ENCODE measurements at regions not wholly inside any gene's neighbourhood (a gene's known extent, or its start where the extent isn't known, plus 50 kb on each side); places are given as distances from the start of the nearest gene placed in this dataset.

GRCh38 chr15:93483923-93484322 is 394.9 kb upstream of the RGMA start:
- ChIA-PET CTCF (no interaction called here), POLR2A (ENCODE audit: unreplicated experiment) (no interaction called here)
- TF ChIP-seq NFE2L2 (IDR thresholded peaks at IDR 0.05; ENCODE audit: low read depth, low read length) (no peak), RFX5 (IDR thresholded peaks at IDR 0.05; ENCODE audit: low read depth, low read length) (no peak), RAD21 (IDR thresholded peaks at IDR 0.05; ENCODE audit: low read length) (no peak), MAZ (IDR thresholded peaks at IDR 0.05; ENCODE audit: borderline replicate concordance, low read depth, low read length) (no peak), MXI1 (IDR thresholded peaks at IDR 0.05; ENCODE audit: borderline replicate concordance, low read depth, low read length) (no peak), SMC3 (IDR thresholded peaks at IDR 0.05; ENCODE audit: low read depth, low read length) (no peak), POLR2A (IDR thresholded peaks at IDR 0.05; ENCODE audit: low read depth, low read length) (no peak), BHLHE40 (IDR thresholded peaks at IDR 0.05; ENCODE audit: low read depth, low read length) (no peak), RCOR1 (IDR thresholded peaks at IDR 0.05; ENCODE audit: insufficient replicate concordance, low read length) (no peak), ELK1 (IDR thresholded peaks at IDR 0.05; ENCODE audit: borderline replicate concordance, low read depth, low read length) (no peak), CTCF (conservative IDR thresholded peaks at IDR 0.05; ENCODE audit: low read depth, low read length) (no peak), CEBPB (IDR thresholded peaks at IDR 0.05; ENCODE audit: low read depth, low read length) (no peak), MAFK (IDR thresholded peaks at IDR 0.05; ENCODE audit: low read depth, low read length) (no peak), USF2 (IDR thresholded peaks at IDR 0.05; ENCODE audit: low read depth, low read length) (no peak)
- Histone ChIP-seq H3K23ac (ENCODE audit: low read depth, low read length) (no peak overlapping the region), H3K27me3 (ENCODE audit: control insufficient read depth, insufficient read depth, low read length) (no peaks in the 10 kb centered on the region), H3K56ac (ENCODE audit: extremely low read depth, insufficient read depth, low read length) (no peak overlapping the region), H2AFZ (replicated peaks; ENCODE audit: low read length, poor library complexity) (no peak overlapping the region), H4K91ac (ENCODE audit: insufficient read depth, low read depth, low read length) (no peak overlapping the region), H3K4me3 (ENCODE audit: insufficient read depth, low read depth, low read length) (no peak overlapping the region), H3K9me1 (ENCODE audit: insufficient read depth, low read length) (no peaks in the 10 kb centered on the region), H3K79me1 (ENCODE audit: low read depth in 1 of 2, low read length in 2 of 2) (no peaks in the 10 kb centered on the region), H2BK20ac (ENCODE audit: low read depth, low read length) (no peak overlapping the region), H3K4ac (ENCODE audit: low read depth, low read length) (no peak overlapping the region), H4K8ac (ENCODE audit: low read depth in 2 of 2, low read length in 2 of 2) (no peak overlapping the region), H3K14ac (replicated peaks; ENCODE audit: low read depth, low read length) (no peak overlapping the region), H4K5ac (ENCODE audit: low read depth, low read length) (no peak overlapping the region), H3K4me1 (ENCODE audit: control insufficient read depth, insufficient read depth, low read length) (no peaks in the 10 kb centered on the region), H4K20me1 (ENCODE audit: insufficient read depth, low read length) (no peaks in the 10 kb centered on the region), H2BK15ac (ENCODE audit: low read depth, low read length) (no peak overlapping the region), H3K36me3 (ENCODE audit: control insufficient read depth, insufficient read depth, low read length) (no peaks in the 10 kb centered on the region), H2AK5ac (ENCODE audit: low read depth, low read length) (no peak overlapping the region), H3K9ac (ENCODE audit: low read depth, low read length) (no peak overlapping the region), H2AK9ac (replicated peaks; ENCODE audit: low read depth, low read length, poor library complexity) (no peak overlapping the region), H3K4me2 (ENCODE audit: low read depth, low read length) (no peak overlapping the region), H2BK5ac (ENCODE audit: low read depth, low read length, poor library complexity, severe bottlenecking) (no peak overlapping the region), H2BK120ac (ENCODE audit: low read depth, low read length) (no peak overlapping the region), H3K9me3 (ENCODE audit: control insufficient read depth, insufficient read depth, low read length) (peaks cover 32% of the 10 kb centered on the region), H3K27ac (ENCODE audit: insufficient read depth, low read length) (no peak overlapping the region), H3K18ac (ENCODE audit: low read depth, low read length) (no peak overlapping the region)
- in situ Hi-C loops (cut with MboI; ENCODE audit: low sequenced_read_pairs): no loop called here
- intact Hi-C loops (cut with micrococcal nuclease): no loop called here
- ATAC-seq (ENCODE audit: low read depth): no peak
- dilution Hi-C loops (cut with HindIII; ENCODE audit: low sequenced_read_pairs, unreplicated experiment): no loop called here
- no TSS peak for BruUV-seq (replicated peaks)
- DNase-seq: no peak
- WGBS, 2 experiments (ENCODE audit: extremely low coverage in 2 of 2, insufficient read length in 1 of 2): 70% methylated on average over 2 of the region's 4 CpGs; no CpG with 5 or more reads in 1 of the 2 experiments
